Liver (tissue), 3 donors: ENCODE measurements at regions not wholly inside any gene's neighbourhood (a gene's known extent, or its start where the extent isn't known, plus 50 kb on each side); places are given as distances from the start of the nearest gene placed in this dataset.

Experiments used
- ATF3 ChIP-seq: IDR thresholded peaks from 2 replicates; pipeline ENCODE4 v1.6.1; 2016; ENCODE audit warnings: antibody characterized with exemption
- CTCF ChIP-seq: fragments of 150-350 bp; IDR thresholded peaks from 2 replicates; pipeline ENCODE4 v1.5.1; 2017; ENCODE audit warnings: improper control_type of control experiment, low read depth, low read length; ENCODE audit not compliant: missing input control
- EGR1 ChIP-seq, 2 donors: IDR thresholded peaks; 2 replicates each; pipeline ENCODE4 v1.6.1; 2016 to 2018; ENCODE audit warnings: antibody characterized with exemption in 2 of 2, low read depth in 2 of 2
- FOXA1 ChIP-seq: IDR thresholded peaks from 2 replicates; pipeline ENCODE4 v1.6.1; 2016; ENCODE audit warnings: antibody characterized with exemption
- SP1 ChIP-seq: IDR thresholded peaks from 2 replicates; pipeline ENCODE4 v1.6.1; 2018; ENCODE audit warnings: antibody characterized with exemption, mild to moderate bottlenecking
- YY1 ChIP-seq: IDR thresholded peaks from 2 replicates; pipeline ENCODE4 v1.6.1; 2016; ENCODE audit warnings: antibody characterized with exemption, mild to moderate bottlenecking
- TF ChIP-seq, protein P1 (sequence below): IDR thresholded peaks from 2 replicates; pipeline ENCODE4 v1.6.1; 2016; ENCODE audit warnings: antibody characterized with exemption, mild to moderate bottlenecking
- donor health status: healthy.
- donor health status: healthy.

- no peak for TF ChIP-seq CTCF
- TF ChIP-seq FOXA1, result no peak
- TF ChIP-seq SP1, result no peak
- TF ChIP-seq EGR1 (IDR thresholded peaks at IDR 0.05; ENCODE audit: low read depth in 2 of 2), result no peak
- TF ChIP-seq, protein P1, sequence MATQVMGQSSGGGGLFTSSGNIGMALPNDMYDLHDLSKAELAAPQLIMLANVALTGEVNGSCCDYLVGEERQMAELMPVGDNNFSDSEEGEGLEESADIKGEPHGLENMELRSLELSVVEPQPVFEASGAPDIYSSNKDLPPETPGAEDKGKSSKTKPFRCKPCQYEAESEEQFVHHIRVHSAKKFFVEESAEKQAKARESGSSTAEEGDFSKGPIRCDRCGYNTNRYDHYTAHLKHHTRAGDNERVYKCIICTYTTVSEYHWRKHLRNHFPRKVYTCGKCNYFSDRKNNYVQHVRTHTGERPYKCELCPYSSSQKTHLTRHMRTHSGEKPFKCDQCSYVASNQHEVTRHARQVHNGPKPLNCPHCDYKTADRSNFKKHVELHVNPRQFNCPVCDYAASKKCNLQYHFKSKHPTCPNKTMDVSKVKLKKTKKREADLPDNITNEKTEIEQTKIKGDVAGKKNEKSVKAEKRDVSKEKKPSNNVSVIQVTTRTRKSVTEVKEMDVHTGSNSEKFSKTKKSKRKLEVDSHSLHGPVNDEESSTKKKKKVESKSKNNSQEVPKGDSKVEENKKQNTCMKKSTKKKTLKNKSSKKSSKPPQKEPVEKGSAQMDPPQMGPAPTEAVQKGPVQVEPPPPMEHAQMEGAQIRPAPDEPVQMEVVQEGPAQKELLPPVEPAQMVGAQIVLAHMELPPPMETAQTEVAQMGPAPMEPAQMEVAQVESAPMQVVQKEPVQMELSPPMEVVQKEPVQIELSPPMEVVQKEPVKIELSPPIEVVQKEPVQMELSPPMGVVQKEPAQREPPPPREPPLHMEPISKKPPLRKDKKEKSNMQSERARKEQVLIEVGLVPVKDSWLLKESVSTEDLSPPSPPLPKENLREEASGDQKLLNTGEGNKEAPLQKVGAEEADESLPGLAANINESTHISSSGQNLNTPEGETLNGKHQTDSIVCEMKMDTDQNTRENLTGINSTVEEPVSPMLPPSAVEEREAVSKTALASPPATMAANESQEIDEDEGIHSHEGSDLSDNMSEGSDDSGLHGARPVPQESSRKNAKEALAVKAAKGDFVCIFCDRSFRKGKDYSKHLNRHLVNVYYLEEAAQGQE, result no peak
- TF ChIP-seq YY1, result no peak
- TF ChIP-seq ATF3, result no peak
Measured at GRCh38 chr3:180352261-180352660, 249.7 kb upstream of the TTC14 start.
